Caco-2 (cell line): ENCODE measurements at regions not wholly inside any gene's neighbourhood (a gene's known extent, or its start where the extent isn't known, plus 50 kb on each side); places are given as distances from the start of the nearest gene placed in this dataset.

Experiments
- BruUV-seq: library from RNA; stranded (reverse); fragments of 400-500 nt; replicated peaks from 2 replicates; lab custom pipeline; 2021; lab: Mats Ljungman, UMichigan
- CTCF ChIA-PET: fragments of 300-600 bp; sonication (Branson Sonifier 250); formaldehyde crosslinking; loops from one replicate; lab custom pipeline; 2022; ENCODE audit warnings: antibody characterized with exemption; lab: Charles Lee
- POLR2A ChIA-PET: fragments of 300-600 bp; sonication (Branson Sonifier 250); formaldehyde crosslinking; loops from one replicate; lab custom pipeline; 2022; ENCODE audit warnings: antibody characterized with exemption; lab: Charles Lee
- DNase-seq, 2 experiments: peaks; one replicate each; pipeline versions ENCODE4 v3.0.0 to v3.0.0-alpha.2; 2020 to 2022
- H3K27me3 ChIP-seq: replicated peaks from 2 replicates; pipeline ENCODE4 v1.6.0; 2011; ENCODE audit warnings: low read length; ENCODE audit not compliant: control insufficient read depth, insufficient read depth
- H3K36me3 ChIP-seq: 2 replicates; pipeline ENCODE4 v1.5.1; 2011; ENCODE audit warnings: low read length; ENCODE audit not compliant: control insufficient read depth, insufficient read depth
- H3K4me1 ChIP-seq: fragments of 250-450 bp; sonication (Bioruptor Pico); 2 replicates; pipeline ENCODE4 v1.5.1; 2020; ENCODE audit warnings: mild to moderate bottlenecking
- H3K4me3 ChIP-seq: 2 replicates; pipeline ENCODE4 v1.5.1; 2011; ENCODE audit warnings: low read depth, mild to moderate bottlenecking, control low read depth, low read length
- H3K9me3 ChIP-seq: fragments of 250-450 bp; sonication (Bioruptor Pico); 2 replicates; pipeline ENCODE4 v1.5.1; 2020; ENCODE audit warnings: mild to moderate bottlenecking, moderate library complexity
- H3K27ac Mint-ChIP-seq: one replicate; pipeline ENCODE4 v1.8.0; 2022; ENCODE audit warnings: mixed read lengths; ENCODE audit not compliant: unreplicated experiment
- H3K27me3 Mint-ChIP-seq: one replicate; pipeline ENCODE4 v1.8.0; 2022; ENCODE audit warnings: mixed read lengths; ENCODE audit not compliant: insufficient read depth, unreplicated experiment
- H3K36me3 Mint-ChIP-seq: one replicate; pipeline ENCODE4 v1.8.0; 2022; ENCODE audit warnings: mild to moderate bottlenecking, mixed read lengths; ENCODE audit not compliant: insufficient read depth, unreplicated experiment
- H3K4me1 Mint-ChIP-seq: one replicate; pipeline ENCODE4 v1.8.0; 2022; ENCODE audit warnings: low read depth, mixed read lengths; ENCODE audit not compliant: unreplicated experiment
- H3K4me3 Mint-ChIP-seq: one replicate; pipeline ENCODE4 v1.8.0; 2022; ENCODE audit warnings: mild to moderate bottlenecking, moderate library complexity, mixed read lengths; ENCODE audit not compliant: unreplicated experiment
- H3K9me3 Mint-ChIP-seq: one replicate; pipeline ENCODE4 v1.8.0; 2022; ENCODE audit warnings: mixed read lengths; ENCODE audit not compliant: unreplicated experiment
- intact Hi-C: fragments of 100-400 bp; cut with micrococcal nuclease; formaldehyde crosslinking; loops from one replicate; pipeline ENCODE4 v1.10.0; 2022; ENCODE audit not compliant: unreplicated experiment
- TF ChIP-seq, protein P1 (sequence below), 2 experiments: fragments of 200-600 bp in 1 of 2; IDR thresholded peaks; 1 replicate in 1 of 2; 2 replicates in 1 of 2; pipeline versions ENCODE4 v1.5.1 to v1.8.0; 2011 to 2022; ENCODE audit warnings: antibody characterized with exemption in 1 of 2, control low read depth in 1 of 2, inconsistent platforms in 1 of 2, low read depth in 1 of 2, low read length in 1 of 2, mild to moderate bottlenecking in 1 of 2, moderate library complexity in 1 of 2; ENCODE audit not compliant: insufficient read depth in 1 of 2, severe bottlenecking in 1 of 2, unreplicated experiment in 1 of 2

DNA sequence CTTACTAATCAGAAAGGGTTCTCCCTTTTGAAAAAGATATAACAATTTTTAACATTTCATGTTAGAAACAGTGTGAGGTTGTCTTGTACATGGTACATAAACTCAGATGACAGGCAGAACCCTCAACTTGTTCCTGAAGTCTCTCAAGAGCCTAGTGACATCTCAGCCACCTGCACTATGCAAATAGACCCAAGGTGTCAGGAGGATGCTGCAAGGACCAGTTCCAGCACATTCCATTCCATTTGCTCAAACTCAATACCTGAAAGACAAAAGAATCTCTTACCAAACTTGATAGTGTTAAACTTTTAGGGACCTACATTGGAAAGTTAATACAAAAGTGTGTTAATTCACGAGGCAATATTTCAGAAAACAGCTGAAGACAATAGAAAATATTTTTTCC, 544.6 kb downstream of the CETN3 start:
- Mint-ChIP-seq H3K27me3 (no peaks in the 10 kb centered on the region), H3K4me1 (no peaks in the 10 kb centered on the region), H3K9me3 (no peaks in the 10 kb centered on the region), H3K36me3 (no peaks in the 10 kb centered on the region), H3K4me3 (no peak overlapping the region), H3K27ac (no peak overlapping the region)
- BruUV-seq = no TSS peak
- DNase-seq = no peak
- ChIA-PET CTCF (no interaction called here), POLR2A (no interaction called here)
- no peak overlapping the region for H3K4me3 ChIP-seq
- H3K36me3 ChIP-seq = no peaks in the 10 kb centered on the region
- TF ChIP-seq, protein P1, sequence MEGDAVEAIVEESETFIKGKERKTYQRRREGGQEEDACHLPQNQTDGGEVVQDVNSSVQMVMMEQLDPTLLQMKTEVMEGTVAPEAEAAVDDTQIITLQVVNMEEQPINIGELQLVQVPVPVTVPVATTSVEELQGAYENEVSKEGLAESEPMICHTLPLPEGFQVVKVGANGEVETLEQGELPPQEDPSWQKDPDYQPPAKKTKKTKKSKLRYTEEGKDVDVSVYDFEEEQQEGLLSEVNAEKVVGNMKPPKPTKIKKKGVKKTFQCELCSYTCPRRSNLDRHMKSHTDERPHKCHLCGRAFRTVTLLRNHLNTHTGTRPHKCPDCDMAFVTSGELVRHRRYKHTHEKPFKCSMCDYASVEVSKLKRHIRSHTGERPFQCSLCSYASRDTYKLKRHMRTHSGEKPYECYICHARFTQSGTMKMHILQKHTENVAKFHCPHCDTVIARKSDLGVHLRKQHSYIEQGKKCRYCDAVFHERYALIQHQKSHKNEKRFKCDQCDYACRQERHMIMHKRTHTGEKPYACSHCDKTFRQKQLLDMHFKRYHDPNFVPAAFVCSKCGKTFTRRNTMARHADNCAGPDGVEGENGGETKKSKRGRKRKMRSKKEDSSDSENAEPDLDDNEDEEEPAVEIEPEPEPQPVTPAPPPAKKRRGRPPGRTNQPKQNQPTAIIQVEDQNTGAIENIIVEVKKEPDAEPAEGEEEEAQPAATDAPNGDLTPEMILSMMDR (IDR thresholded peaks at IDR 0.05; ENCODE audit: insufficient read depth in 1 of 2, low read depth in 1 of 2, low read length in 1 of 2, severe bottlenecking in 1 of 2, unreplicated experiment in 1 of 2) = no peak
- intact Hi-C loops = no loop called here
- H3K9me3 ChIP-seq = no peaks in the 10 kb centered on the region
- no peaks in the 10 kb centered on the region for H3K4me1 ChIP-seq
- no peaks in the 10 kb centered on the region for H3K27me3 ChIP-seq

DNA sequence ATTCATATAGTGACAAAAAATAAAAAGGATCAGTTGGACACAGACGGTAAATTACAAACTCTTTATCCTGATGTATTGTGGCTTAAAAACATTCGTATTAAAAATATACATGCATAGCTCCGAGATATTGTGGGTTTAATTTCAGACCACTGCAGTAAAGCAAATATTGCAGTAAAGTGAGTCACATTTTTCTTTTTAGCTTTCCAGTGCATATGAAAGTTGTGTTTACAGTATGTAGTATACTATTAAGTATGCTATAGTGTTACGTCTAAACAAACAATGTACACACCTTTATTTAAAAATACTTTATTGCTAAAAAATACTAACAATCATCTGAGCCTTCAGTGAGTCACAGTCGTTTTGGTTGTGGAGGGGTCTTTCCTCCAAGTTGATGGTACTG, 551.8 kb downstream of the CETN3 start:
- H3K4me3 ChIP-seq = no peak overlapping the region
- DNase-seq = no peak
- no peaks in the 10 kb centered on the region for H3K4me1 ChIP-seq
- ChIA-PET CTCF (no interaction called here), POLR2A (no interaction called here)
- H3K27ac Mint-ChIP-seq = no peak overlapping the region
- H3K36me3 ChIP-seq = no peaks in the 10 kb centered on the region
- no peak overlapping the region for H3K4me3 Mint-ChIP-seq
- intact Hi-C loops = no loop called here
- no TSS peak for BruUV-seq
- H3K9me3 Mint-ChIP-seq = peaks cover 19% of the 10 kb centered on the region
- no peaks in the 10 kb centered on the region for H3K9me3 ChIP-seq
- no peaks in the 10 kb centered on the region for H3K27me3 Mint-ChIP-seq
- peaks cover 7% of the 10 kb centered on the region for H3K4me1 Mint-ChIP-seq
- TF ChIP-seq, protein P1 (IDR thresholded peaks at IDR 0.05; ENCODE audit: insufficient read depth in 1 of 2, low read depth in 1 of 2, low read length in 1 of 2, severe bottlenecking in 1 of 2, unreplicated experiment in 1 of 2) = no peak
- H3K36me3 Mint-ChIP-seq = no peaks in the 10 kb centered on the region
- H3K27me3 ChIP-seq = no peaks in the 10 kb centered on the region

DNA sequence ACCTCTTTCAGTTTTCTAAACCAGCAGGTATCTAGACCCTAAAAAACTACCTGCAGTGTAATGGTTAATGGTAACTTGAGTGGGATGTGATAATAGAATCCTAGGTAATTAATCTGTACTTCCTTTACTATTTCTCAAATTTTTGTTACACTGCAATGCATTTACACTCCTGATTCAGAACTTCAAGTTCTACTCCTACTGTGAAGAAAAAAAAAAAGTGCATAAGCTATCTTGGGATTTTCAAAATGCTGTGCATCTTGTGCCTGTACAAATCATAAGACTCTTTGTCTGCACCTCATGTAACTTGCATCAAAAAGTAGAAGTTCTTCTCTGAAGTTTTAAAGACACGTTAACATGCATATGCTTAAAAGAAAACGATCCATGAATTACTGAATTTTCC, 554.1 kb downstream of the CETN3 start:
- POLR2A ChIA-PET = no interaction called here
- CTCF ChIA-PET = no interaction called here
- Mint-ChIP-seq H3K4me3 (no peak overlapping the region), H3K4me1 (peaks cover 7% of the 10 kb centered on the region), H3K9me3 (peaks cover 19% of the 10 kb centered on the region), H3K27me3 (no peaks in the 10 kb centered on the region), H3K27ac (no peak overlapping the region), H3K36me3 (no peaks in the 10 kb centered on the region)
- BruUV-seq = no TSS peak
- intact Hi-C loops = no loop called here
- TF ChIP-seq, protein P1 (IDR thresholded peaks at IDR 0.05; ENCODE audit: insufficient read depth in 1 of 2, low read depth in 1 of 2, low read length in 1 of 2, severe bottlenecking in 1 of 2, unreplicated experiment in 1 of 2) = no peak
- no peak for DNase-seq
- H3K27me3 ChIP-seq = no peaks in the 10 kb centered on the region
- no peaks in the 10 kb centered on the region for H3K36me3 ChIP-seq
- H3K4me1 ChIP-seq = peaks cover 7% of the 10 kb centered on the region; the same call in 1 of the 2 replicates
- no peak overlapping the region for H3K4me3 ChIP-seq
- no peaks in the 10 kb centered on the region for H3K9me3 ChIP-seq
